Activated naive CD4-positive, alpha-beta T cell treated with anti-CD3 and anti-CD28 coated beads, Interleukin-2, amount 50 U/mL, for 72 hours (primary cell): ENCODE measurements at regions not wholly inside any gene's neighbourhood (a gene's known extent, or its start where the extent isn't known, plus 50 kb on each side); places are given as distances from the start of the nearest gene placed in this dataset.

Source experiments
- ATAC-seq, 2 donors: fragments of 150-1000 bp; cut with Tn5 transposase; 2 replicates each; pipeline ENCODE4 v1.10.0; 2021; ENCODE audit warnings: mild to moderate bottlenecking in 2 of 2, moderate library complexity in 2 of 2
- DNase-seq, 2 donors: peaks; one replicate each; pipeline ENCODE4 v3.0.0; 2021 to 2022; ENCODE audit warnings: low spot score in 2 of 2
- H3K27ac Mint-ChIP-seq, 2 donors: one replicate each; pipeline ENCODE4 v1.8.0; 2022; ENCODE audit warnings: mild to moderate bottlenecking in 2 of 2, mixed read lengths in 2 of 2
- H3K36me3 Mint-ChIP-seq, 2 donors: one replicate each; pipeline ENCODE4 v1.8.0; 2022; ENCODE audit warnings: mixed read lengths in 2 of 2
- H3K9me3 Mint-ChIP-seq, 2 donors: one replicate each; pipeline ENCODE4 v1.8.0; 2022; ENCODE audit warnings: mixed read lengths in 2 of 2

DNA sequence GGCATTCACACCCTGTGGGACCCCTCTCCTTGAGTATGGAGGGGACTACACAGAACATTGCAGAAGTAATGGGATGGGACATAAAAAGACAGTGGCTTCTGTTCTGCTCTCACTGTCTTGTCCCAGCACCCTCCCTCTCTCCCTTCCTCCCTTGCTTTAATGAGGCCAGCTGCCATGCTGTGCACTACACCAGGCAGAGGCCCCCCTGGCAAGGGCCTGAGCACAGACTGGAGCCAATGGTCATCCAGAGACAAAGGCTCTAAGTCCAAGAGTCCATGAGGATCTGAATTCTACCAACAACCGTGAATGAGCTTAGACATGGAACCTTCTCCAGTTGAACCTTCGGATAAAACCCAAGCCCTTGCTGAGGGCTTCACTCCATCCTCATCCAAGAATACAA is 263.0 kb downstream of the NDUFA10 start:
- peaks cover 0 to 8% of the 10 kb centered on the region in 2 donors for H3K36me3 Mint-ChIP-seq
- H3K9me3 Mint-ChIP-seq = no peaks in the 10 kb centered on the region
- ATAC-seq (no peak), DNase-seq (no peak)
- H3K27ac Mint-ChIP-seq = no peak overlapping the region

DNA sequence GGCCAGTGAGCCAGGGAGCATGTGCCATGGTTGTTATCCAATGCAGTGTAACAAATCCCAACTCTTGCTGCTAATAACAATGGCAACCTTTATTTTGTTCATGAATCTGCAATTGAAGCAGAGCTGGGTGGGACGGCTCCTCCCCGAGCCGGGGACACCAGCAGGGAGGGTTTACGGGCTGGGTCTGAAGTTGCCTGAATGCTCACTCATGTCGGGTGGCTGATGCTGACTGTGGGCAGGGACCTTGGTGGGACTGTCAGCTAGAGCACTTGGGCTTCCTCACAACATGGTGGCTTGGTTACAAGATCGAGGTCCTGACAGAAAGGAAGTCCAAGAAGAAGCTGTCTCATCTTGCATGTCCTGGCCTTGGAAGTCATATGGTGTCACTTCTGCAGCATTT is 264.5 kb downstream of the NDUFA10 start:
- Mint-ChIP-seq H3K36me3 (peaks cover 0 to 8% of the 10 kb centered on the region in 2 donors), H3K9me3 (no peaks in the 10 kb centered on the region), H3K27ac (no peak overlapping the region)
- ATAC-seq (no peak), DNase-seq (no peak)

DNA sequence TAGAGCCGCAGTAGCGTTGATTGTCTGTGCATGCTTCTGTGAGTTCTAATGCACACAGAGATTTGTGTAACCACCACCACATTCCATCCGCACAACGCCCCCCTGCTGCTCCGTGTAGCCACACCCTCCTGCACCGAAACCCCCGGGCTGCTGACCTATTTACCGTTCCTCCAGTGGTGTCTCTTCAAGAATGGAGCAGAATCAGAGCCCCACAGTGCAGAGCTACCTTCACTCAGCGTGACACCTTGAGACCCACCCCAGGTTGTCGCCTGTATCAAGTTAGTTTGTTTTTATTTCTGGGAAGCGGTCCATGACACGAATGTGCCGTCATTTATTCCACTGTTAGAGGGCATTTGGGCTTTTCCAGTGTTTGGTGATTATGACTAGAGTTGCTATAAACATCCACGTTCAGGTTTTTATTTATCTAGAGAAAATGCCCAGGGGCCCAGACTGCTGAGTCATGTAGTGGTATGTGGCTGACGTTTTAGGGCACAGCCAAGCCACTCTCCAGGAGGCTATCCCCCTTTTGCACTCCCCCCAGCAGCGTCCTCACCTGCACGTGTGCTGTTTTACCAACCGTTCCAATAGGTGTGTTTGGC is 266.8 kb downstream of the NDUFA10 start:
- ATAC-seq = no peak
- DNase-seq = no peak
- Mint-ChIP-seq H3K36me3 (peaks cover 0 to 8% of the 10 kb centered on the region in 2 donors), H3K9me3 (peaks cover 7% of the 10 kb centered on the region in 2 donors), H3K27ac (peak overlapping the region in 1 of 2 donors; percentile 52)

DNA sequence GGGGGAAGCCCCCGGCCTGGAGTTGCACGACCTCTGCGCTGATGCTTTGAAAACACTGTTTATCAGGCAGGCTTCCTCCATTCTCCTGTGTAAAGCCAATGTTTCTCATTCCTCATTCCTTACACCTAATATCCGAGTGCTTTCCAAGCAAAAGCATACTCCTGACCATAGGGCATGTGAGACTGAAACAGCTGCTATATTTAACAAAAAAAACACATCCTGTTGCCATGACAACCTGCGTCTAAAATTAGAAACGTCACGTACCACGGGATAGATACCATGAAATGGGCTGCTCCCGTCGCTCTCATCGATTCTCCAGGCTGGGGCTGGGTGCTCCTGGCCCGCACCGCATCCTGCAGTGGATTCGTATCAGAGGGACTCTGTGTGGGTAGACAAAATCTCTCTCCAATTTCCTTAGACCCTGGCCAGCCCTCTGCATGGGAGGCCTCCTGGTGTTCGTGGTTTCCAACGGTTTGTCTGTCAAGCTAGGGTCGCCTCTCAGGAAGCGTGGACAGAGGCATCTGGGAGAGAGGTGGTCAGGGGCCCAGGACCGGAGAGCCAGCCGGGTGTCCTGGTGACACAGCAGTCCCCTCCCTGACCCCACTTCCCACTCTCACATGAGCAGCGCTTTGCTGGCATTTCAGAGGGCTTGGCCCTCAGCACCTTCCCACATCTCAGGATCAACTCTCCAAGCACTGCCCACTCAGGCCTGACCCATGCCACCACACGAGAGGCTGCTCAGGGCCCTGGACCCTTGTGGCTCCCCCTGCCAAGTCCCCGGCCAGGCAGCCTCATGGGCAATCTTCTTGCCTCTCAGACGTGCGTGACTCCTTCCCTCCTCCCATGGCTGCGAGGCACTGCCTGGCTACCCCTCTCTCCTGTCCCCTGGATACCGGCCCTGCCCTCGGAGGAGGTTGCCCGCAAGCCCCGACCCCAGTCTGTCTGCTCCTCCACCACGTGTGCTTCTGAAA is 268.1 kb downstream of the NDUFA10 start:
- peak overlapping the region in 1 of 2 donors; percentile 55 for H3K27ac Mint-ChIP-seq
- DNase-seq = no peak
- peaks cover 7% of the 10 kb centered on the region in 2 donors for H3K9me3 Mint-ChIP-seq
- peaks cover 0 to 8% of the 10 kb centered on the region in 2 donors for H3K36me3 Mint-ChIP-seq
- peak; percentile 26 to 34 for ATAC-seq

DNA sequence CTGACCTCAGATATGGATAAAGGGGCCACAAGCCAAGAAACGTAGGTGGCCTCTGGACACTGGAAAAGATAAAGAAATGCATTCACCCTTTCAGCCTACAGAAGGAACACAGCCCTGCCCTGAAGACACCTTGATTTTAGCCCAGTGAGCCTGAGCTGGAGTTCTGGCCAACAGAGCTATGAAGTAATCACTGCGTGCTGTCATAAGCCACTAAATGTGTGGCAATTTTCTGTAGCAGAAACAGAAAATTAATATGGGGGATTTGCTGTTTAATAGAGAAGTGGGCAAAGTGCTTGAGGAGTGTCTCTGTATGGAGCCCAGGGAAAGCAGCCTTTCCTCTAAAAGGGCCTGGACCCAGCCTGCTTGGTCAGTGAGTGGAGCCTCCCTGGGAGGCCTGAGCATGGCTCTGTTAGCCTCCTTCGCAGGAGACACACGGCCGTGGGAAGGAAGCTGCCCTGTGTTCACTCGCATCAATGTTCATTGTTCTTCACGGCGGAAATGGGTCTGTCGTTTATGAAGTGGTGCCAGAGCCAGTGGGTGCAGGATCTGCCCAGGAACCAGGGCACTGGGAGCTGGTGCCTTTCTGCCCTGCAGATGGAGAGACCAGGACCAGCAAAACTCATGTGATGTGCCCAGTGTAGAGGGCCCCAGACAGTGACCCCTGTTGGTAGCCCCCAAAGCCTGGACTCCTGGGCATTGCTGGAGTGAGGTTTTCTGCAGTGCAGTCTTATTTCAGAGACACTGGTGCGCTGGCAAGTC is 268.9 kb downstream of the NDUFA10 start:
- ATAC-seq (peak in 1 of 2 donors; percentile 16), DNase-seq (no peak)
- H3K9me3 Mint-ChIP-seq = peaks cover 7% of the 10 kb centered on the region in 2 donors
- H3K36me3 Mint-ChIP-seq = peaks cover 0 to 8% of the 10 kb centered on the region in 2 donors
- H3K27ac Mint-ChIP-seq = peak overlapping the region in 1 of 2 donors; percentile 55

DNA sequence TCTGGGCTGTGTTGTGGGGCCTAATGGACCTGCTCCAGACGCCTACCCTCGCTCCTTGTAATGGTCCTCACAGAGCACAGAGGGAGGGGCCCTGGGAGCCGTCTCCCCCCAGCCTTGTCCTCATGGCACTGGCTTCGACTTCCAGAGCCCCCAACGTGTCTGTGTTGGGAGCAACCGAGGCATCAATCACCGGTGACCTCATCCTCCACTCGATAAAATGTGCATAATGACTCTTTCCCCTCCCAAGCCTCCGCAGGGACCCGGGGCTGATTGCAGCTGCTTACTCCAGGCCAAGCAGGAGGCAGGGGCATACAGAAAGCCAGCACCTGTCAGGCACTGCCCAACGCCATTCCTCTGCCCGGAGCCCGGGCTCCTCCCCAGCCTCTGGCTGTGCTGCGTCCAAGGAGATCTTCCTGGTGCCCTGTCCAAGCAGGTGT is 271.7 kb downstream of the NDUFA10 start:
- no peak for ATAC-seq
- Mint-ChIP-seq H3K27ac (no peak overlapping the region), H3K9me3 (peaks cover 7% of the 10 kb centered on the region in 2 donors), H3K36me3 (no peaks in the 10 kb centered on the region)
- no peak for DNase-seq

DNA sequence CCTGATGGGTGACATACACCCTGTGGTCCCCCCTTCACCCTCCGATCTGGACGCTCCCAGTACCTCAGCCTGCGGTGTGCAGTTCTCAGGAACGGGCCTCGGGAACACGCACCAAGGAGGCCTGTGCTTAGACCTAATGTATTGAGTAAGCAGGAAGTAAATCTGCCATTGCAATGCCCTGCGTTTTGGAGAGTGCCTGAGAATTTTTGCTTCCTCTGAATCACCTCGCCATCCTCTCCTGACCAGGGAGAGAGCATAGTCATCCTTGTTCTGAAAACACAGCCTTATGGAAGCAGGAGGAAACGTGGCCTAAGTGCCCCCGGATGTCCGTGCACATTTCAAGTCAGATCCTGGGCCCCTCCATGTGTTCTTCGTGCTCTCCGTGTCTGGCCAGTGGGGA is 272.2 kb downstream of the NDUFA10 start:
- DNase-seq (no peak), ATAC-seq (no peak)
- Mint-ChIP-seq H3K9me3 (peaks cover 7% of the 10 kb centered on the region in 2 donors), H3K36me3 (no peaks in the 10 kb centered on the region), H3K27ac (no peak overlapping the region)

DNA sequence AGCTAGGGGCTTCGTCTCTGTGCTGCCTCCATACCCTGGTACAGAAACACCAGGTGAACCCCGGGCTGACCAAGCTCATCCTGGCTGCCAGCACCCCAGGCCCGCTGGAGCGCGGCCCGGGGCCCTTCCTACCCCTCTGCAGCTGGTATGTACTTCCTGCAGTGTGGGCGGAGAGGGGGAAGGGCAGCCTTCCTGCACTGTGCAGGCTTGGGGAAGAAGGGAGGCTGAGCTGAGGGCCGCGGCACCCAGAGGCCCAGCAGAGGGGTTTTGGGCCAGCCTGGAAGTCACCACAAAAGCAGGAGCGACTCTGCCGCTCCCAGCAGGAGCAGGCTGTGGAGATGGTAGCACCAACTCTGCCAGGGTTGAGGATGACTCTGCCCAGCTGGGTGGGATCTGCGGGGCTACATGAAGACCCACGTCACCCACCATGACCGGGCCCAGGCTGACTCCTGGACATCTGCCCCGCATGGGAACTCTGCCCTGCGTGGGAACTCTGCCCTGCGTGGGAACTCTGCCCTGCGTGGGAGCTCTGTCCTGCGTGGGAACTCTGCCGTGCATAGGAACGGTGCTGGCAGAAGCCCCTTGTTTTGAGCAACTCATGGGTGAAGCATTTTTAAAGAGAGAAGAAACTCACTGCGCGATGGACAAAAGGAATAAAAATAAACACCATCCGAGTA is 273.3 kb downstream of the NDUFA10 start:
- no peaks in the 10 kb centered on the region for H3K36me3 Mint-ChIP-seq
- ATAC-seq (peak; percentile 83 to 85), DNase-seq (peak in 1 of 2 donors; percentile 29)
- peaks cover 7% of the 10 kb centered on the region in 2 donors for H3K9me3 Mint-ChIP-seq
- H3K27ac Mint-ChIP-seq = peak overlapping the region in 1 of 2 donors; percentile 67

DNA sequence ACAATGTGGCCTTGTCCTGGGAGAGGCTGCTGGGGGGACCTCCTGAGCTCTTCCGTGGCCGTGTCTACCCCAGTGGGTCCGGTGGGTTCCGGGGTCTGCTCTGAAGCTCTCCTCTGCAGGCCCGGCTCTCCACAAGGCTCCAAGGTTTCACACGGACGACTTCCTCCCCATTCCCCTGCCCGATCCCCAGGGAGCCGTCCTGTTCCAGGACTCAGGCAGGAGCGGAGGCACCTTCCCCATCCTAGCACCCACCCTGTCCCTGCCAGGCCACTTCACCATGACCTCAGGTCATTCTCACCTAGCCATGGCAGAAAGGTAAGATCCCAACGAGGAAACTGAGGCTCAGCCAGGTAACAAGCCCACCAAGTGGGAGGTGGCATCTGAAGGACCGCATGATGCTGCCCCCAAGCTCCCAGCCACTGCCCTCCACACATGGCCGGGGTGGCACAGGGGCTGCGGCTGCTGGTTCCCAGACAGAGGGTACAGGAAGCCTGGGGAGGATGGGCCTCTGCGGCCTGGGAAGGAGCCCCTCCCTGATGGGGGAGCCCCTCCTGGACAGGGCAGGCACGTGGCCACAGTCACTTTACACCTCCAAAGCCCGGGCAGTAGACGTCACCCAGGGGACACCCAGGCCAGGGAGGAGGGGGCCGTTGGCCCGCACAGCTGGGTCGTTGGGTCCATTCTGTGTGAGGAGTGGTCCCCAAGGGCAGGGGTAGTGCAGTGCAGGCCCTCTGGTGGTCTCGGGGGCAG is 274.0 kb downstream of the NDUFA10 start:
- peak; percentile 20 to 38 for ATAC-seq
- Mint-ChIP-seq H3K36me3 (no peaks in the 10 kb centered on the region), H3K27ac (peak overlapping the region in 1 of 2 donors; percentile 67), H3K9me3 (peaks cover 7% of the 10 kb centered on the region in 2 donors)
- no peak for DNase-seq

DNA sequence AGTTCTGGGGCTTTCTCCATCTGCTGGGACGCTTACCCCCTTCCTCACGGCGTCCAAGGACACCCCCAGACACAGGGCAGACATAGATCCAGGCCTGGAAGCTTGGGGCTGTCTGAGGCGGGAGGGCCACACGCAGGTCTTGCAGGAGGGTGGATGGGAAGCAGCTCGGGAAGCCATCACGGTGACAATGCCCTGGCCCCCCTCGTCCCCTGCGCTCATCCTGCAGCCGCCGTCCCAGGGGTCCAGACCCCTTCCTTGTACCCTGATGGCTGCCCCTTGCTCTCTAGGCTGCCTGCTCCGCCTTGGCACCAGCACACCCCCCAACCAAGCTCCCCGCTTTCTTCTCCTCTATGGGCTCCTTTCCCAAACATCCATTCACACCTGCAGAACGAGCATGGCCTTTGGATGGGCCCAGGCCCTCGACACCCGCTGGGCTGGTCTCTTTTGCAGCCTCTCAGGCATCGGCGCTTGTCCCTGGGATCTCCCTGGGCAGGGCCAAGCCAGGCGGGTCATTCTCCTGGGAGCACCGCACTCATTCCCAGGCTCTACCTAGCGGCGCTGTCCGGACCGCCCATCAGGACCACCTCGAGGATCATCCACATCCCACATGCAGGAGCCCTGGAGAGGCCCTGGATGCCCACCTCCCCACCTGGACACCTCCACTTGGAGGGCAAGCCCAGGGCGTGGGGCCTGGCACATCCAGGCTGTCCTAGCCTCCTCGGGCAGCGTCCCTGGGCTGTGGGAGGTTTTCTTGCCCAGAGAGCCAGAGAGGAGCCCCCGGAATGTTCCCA is 274.9 kb downstream of the NDUFA10 start:
- Mint-ChIP-seq H3K9me3 (peaks cover 7% of the 10 kb centered on the region in 2 donors), H3K27ac (peak overlapping the region in 1 of 2 donors; percentile 78), H3K36me3 (no peaks in the 10 kb centered on the region)
- DNase-seq (no peak), ATAC-seq (no peak)

DNA sequence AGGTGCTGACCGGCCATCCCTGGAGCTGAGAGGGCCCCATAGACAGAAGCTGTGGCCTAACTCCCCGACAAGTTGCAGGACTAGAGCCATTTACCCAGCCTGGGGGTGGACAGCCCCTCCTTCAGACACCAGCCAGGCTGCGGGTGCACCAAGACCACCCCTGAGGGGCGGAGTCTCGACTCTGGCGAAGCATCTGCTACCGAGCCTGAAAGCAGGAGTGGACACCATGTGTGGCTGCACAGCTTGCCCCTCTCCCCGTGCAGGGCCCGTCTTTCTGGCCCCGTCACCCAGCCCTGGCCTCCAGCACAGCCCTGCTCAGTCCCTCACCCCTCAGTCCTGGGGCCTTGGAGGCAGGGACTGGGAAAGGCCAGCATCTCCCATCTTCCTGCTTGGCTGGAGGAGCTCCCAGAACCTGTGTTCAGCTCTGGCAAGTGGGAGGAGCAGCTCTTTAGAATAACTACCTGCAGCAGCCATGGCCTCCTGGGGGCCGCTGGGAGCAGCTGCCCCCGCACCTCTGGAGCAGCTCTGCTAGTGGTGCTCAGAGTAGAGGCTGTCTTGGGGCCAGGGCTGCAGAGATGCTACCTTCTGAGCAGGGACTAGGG is 275.8 kb downstream of the NDUFA10 start:
- no peaks in the 10 kb centered on the region for H3K36me3 Mint-ChIP-seq
- H3K27ac Mint-ChIP-seq = no peak overlapping the region
- no peak for ATAC-seq
- no peak for DNase-seq
- H3K9me3 Mint-ChIP-seq = peaks cover under 1 to 1% of the 10 kb centered on the region in 2 donors

DNA sequence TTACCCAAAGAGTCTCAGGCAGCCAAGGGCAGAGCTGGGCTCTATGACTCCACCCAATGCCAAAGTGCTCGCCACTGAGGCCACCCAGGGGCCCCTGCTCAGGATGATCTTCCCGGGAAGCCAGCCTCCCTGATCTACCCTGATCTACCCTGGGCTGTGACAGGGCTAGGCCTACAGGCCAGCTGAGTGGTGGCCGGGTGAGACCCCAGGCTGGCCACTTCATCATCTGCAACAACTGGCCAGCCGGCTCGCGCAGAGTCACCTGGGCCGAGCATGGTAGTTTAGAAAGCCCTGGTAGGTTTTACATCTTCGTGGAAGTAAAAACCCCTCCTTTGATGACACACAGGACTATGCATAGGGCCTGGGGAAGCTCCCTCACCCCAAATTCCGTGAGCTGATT is 276.3 kb downstream of the NDUFA10 start:
- no peaks in the 10 kb centered on the region for H3K9me3 Mint-ChIP-seq
- ATAC-seq (no peak), DNase-seq (no peak)
- H3K36me3 Mint-ChIP-seq = no peaks in the 10 kb centered on the region
- no peak overlapping the region for H3K27ac Mint-ChIP-seq

DNA sequence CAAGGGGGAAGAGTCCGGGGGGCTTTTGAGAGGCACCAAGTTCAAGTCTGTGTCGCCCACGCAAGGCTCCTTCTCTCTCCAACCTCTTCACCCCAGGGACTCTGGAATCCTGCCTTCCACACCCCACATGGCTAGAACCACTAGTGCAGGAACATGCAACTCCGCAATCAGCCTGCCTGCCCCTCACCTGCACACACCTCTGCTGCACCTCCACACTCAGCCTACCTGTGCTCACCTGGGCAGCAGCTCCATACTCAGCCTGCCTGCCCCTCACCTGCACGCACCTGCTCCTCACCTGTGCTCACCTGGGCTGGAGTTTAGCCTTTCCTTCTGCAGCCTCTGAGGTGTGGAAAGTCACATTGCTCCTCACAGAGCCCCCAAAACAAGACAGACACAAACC is 277.4 kb downstream of the NDUFA10 start:
- DNase-seq (no peak), ATAC-seq (no peak)
- Mint-ChIP-seq H3K27ac (no peak overlapping the region), H3K36me3 (no peaks in the 10 kb centered on the region), H3K9me3 (no peaks in the 10 kb centered on the region)

DNA sequence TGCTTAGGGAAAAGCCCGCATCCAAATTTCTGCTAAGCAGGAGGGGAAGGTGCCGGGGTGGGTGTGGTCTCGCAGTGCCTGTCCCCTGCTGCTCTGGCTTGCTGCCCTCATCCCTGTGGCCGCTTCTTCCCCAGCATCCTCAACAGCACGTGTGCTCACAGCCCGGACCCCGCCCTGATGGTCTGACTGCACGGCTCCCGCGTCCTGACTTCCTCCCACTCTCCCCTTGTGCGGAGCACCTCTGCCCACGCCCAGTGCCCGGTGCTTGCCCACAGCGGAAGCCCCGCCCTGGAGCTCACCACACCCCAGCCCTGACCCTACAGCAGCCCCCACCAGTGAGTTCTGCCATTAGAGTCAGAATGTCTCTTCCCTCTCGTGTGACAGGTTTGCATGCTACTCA is 277.9 kb downstream of the NDUFA10 start:
- Mint-ChIP-seq H3K27ac (no peak overlapping the region), H3K9me3 (no peaks in the 10 kb centered on the region), H3K36me3 (no peaks in the 10 kb centered on the region)
- ATAC-seq (no peak), DNase-seq (no peak)
